Head of caudate nucleus (tissue), 42 donors: ENCODE measurements at regions not wholly inside any gene's neighbourhood (a gene's known extent, or its start where the extent isn't known, plus 50 kb on each side); places are given as distances from the start of the nearest gene placed in this dataset.

ENCODE experiments used
- DNase-seq, 42 donors: peaks; one replicate each; pipeline versions ENCODE4 v3.0.0 to v3.0.0-alpha.2; 2020 to 2021; ENCODE audit warnings: mixed read lengths in 7 of 42
- intact Hi-C: fragments of 100-400 bp; cut with DNase I; formaldehyde crosslinking; loops from one replicate; pipeline ENCODE4 v1.15.0; 2022

DNA sequence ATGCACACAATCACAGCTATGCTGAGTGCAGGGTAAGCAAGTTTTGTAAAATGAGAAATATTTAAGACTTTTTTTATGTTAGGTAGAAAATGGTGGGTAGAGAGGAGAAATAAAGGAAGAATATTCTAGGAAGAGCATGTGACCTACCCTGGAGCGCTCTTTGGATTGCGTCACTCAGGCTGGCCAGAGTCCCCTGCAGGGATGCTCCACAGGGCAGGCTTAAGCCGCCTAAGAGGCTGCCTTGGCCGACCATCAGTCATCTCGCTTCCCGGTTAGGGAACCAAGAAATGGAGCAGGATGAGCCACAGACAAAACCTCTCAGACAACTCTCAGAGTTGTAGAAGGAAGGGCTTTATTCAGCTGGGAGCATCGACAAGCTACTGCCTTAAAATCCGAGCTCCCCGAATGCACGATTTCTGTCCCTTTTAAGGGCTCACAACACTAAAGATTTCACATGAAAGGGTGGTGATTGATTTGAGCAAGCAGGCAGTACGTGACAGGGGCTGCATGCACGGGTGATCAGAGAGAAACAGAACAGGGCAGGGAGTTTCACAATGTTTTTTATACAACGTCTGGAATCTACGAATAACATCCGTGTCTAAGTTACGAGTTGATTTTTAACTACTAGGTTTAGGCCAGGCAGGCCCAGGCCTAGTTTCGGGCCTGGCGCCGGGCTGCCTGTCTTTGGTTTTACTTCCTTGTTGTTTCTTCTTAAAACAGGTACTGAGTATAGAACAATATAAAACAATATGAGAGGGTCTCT lies 1072.0 kb downstream of the CBLN2 start:
- DNase-seq = no peak
- intact Hi-C loops = no loop called here

DNA sequence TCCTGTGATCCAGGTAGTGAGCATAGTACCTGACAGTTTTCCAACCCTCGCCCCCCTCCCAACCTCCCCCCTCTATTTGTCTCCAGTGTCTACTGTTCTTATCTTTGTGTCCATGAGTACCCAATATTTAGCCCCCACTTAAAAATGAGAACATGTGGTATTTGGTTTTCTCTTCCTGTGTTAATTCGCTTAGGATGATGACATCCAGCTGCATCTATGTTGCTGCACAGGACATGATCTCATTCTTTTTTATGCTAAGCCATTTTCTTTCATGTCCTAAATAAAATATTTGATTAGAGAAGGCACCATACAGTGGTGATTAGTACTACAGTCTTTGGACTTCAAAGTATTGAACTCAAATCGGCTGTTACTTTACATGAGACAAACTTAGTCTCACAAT lies 1087.9 kb downstream of the CBLN2 start:
- DNase-seq = no peak
- intact Hi-C loops = no loop called here

- no peak for DNase-seq
- intact Hi-C loops = no loop called here
Measured at GRCh38 chr18:71450257-71450656, 1093.9 kb downstream of the CBLN2 start.

GRCh38 chr18:71443706-71444480 lies 1100.2 kb downstream of the CBLN2 start:
- intact Hi-C loops = no loop called here
- DNase-seq = no peak

GRCh38 chr18:71442731-71443141 lies 1101.4 kb downstream of the CBLN2 start:
- DNase-seq = peak in 3 of 42 donors; percentile 1 to 41 (median 6)
- intact Hi-C loops = no loop called here

- intact Hi-C loops = no loop called here
- no peak for DNase-seq
Measured at GRCh38 chr18:71441156-71441555, 1103.0 kb downstream of the CBLN2 start.

DNA sequence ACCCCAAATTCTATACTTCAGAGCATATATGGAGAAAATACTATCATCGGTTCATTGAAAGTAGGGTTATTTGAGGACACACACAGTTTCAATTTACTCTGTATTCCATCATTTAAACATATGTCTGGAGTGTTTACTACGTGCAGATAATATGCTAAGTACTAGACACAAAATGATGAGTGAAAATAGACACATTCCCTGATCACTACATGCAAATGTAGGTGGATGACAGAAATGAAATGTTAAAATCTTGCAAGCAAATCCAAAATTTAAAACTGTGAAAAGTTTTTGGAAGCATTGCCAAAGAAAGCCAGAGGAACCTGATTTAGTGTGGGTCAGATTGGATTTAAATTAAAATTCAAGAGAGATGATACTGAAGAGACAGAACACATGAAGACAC lies 1106.6 kb downstream of the CBLN2 start:
- DNase-seq = no peak
- intact Hi-C loops = no loop called here

DNA sequence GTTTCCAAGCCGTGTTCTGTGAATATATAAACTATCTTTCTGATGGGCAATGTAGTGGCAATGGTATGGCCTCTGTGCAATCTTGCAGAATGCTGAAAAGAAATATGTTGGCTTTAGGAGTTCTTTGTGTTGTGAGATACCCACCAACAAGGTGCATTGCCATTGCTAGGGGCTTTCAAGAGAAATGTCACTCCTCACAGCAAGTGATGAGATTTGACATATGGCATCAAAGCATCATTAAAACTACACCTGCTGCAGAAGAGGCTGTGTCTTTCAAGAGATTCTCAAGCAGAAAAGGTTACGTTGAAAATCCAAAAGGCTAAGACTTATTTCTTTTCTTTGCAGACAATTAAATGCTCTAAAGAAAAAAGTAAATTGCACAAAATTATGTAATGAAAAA lies 1110.8 kb downstream of the CBLN2 start:
- DNase-seq = no peak
- intact Hi-C loops = no loop called here

DNA sequence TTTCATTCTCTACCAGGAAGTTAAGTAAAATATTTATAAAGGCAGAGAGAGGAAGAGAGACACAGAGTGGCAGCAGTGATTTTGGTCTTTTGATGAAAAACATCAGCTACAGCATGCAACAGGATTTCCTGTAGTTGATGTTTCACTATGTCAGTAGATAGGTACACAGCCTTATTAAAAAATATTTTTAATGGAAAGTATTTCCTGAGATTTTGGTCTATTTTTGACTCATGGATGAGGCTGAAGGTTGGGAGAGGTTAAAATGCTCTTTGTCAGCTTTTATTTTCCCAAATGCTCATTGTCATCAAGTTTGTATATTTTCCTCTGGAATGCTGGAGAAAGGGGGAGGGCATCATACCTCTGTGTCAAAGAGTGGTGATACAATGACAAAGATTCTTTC lies 1112.5 kb downstream of the CBLN2 start:
- DNase-seq = no peak
- intact Hi-C loops = no loop called here

GRCh38 chr18:71431171-71431570 lies 1113.0 kb downstream of the CBLN2 start:
- DNase-seq = peak in 38 of 42 donors; percentile 6 to 73 (median 35)
- intact Hi-C loops = no loop called here

- intact Hi-C loops = no loop called here
- no peak for DNase-seq
Measured at GRCh38 chr18:71426441-71426840, 1117.7 kb downstream of the CBLN2 start.

GRCh38 chr18:71405169-71405809 lies 1116.4 kb downstream of the SOCS6 start:
- DNase-seq = no peak
- intact Hi-C loops = no loop called here

- intact Hi-C loops = no loop called here
- DNase-seq = no peak
Measured at GRCh38 chr18:71403501-71403900, 1114.7 kb downstream of the SOCS6 start.

DNA sequence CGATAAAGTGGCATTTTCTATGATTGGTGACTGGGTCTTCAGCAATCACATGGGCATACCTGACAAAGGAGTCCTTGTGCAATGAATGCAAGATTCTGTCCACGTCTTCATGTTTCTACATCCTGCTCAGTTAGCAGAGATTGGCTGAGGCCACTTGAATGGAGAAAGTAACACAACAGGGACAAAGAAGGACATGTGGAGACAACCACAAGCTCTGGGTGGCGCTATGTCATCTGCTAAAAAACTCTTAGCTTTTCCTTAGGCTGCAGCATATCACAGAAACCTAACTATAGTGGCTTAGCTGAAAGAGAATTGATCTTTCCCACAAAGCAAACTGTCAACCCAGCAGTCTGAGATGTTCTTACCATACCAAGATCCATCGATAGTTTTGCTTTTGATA lies 1109.7 kb downstream of the SOCS6 start:
- intact Hi-C loops = no loop called here
- peak in 41 of 42 donors; percentile 8 to 86 (median 62) for DNase-seq

DNA sequence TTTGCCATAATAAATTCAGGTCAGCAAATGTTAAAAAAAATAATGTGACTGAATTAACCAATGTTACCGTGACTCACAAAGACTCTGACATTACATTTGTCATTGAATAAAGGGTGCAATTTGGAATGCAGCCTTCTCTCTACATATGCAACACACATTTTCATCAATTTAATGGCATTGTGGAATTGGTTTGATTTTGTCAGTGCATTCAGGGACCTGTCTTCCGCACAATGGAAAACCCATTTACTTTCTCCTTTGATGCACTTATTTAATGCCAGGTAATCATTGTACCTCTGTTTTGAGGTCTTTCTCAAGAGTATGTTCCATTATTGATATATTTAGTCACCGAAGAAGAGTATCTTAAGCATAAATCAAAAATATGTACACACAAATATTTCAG lies 1099.3 kb downstream of the SOCS6 start:
- intact Hi-C loops = no loop called here
- no peak for DNase-seq

- intact Hi-C loops = no loop called here
- no peak for DNase-seq
Measured at GRCh38 chr18:71374294-71375000, 1085.6 kb downstream of the SOCS6 start.

DNA sequence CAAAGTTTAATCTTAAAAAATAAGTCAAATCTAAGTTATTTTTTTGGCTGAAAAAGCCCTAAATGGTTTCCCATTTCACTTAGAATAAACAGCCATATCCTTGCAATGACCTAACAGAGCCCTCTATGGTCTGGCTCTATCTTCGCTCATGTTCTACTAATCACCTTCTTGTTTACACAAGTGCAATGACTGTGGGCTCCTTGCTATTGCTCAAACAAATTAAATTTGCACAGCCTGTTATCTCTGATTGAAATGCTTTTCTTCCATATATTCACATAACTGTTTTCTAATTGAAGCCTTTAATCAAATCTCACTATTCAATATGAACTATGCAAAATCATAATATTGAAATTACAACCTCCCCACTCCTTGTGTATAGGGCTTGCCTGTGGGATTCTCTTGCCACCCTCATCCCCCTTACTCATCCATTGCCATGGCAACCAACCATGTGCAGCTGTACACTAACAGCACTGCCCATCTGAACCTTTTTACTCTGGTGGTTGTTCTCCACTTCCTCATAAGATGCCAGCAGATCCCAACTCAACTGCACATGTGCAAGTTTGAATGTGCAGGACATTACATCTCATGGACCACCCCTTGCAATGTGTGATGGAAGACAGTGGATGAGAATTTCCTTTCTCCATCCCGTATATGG lies 1083.2 kb downstream of the SOCS6 start:
- intact Hi-C loops = no loop called here
- no peak for DNase-seq

- DNase-seq = no peak
- intact Hi-C loops = no loop called here
Measured at GRCh38 chr18:71370671-71371445, 1082.0 kb downstream of the SOCS6 start.
